Coronary artery (tissue), 2 donors: ENCODE measurements at regions not wholly inside any gene's neighbourhood (a gene's known extent, or its start where the extent isn't known, plus 50 kb on each side); places are given as distances from the start of the nearest gene placed in this dataset.

Source experiments
- DNase-seq: peaks from one replicate; pipeline ENCODE4 v3.0.0-alpha.2; 2017; ENCODE audit warnings: low spot score
- H3K27ac ChIP-seq, 2 donors: fragments of 200-600 bp; sonication (generic); one replicate each; pipeline ENCODE4 v1.5.1; 2016 to 2019
- H3K4me3 ChIP-seq: fragments of 200-600 bp; sonication (generic); 2 replicates; pipeline ENCODE4 v1.5.1; 2016; ENCODE audit warnings: mild to moderate bottlenecking, moderate library complexity
- TF ChIP-seq, protein P1 (sequence below): fragments of 200-600 bp; sonication (generic); IDR thresholded peaks from one replicate; pipeline ENCODE4 v1.5.1; 2019; ENCODE audit warnings: antibody characterized with exemption

DNA sequence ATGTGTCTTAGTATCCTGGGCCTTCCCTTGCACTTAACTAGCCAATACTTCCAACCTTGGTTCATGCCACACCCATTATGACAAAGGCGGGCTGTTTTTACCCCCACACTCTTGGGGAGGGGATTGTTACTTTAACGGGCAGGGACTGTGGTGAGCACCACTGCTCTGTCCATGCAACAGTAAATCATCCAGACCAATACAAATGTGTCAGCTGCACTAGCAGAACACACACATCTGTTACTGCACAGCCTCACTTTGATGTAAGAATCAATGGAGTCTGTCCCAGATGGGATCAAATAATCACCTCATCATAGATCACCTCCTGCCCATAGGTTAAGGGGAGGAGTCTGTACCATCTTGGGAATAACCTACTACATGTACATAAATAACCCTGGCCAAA is 58.1 kb downstream of the NPAP1 start:
- TF ChIP-seq, protein P1, sequence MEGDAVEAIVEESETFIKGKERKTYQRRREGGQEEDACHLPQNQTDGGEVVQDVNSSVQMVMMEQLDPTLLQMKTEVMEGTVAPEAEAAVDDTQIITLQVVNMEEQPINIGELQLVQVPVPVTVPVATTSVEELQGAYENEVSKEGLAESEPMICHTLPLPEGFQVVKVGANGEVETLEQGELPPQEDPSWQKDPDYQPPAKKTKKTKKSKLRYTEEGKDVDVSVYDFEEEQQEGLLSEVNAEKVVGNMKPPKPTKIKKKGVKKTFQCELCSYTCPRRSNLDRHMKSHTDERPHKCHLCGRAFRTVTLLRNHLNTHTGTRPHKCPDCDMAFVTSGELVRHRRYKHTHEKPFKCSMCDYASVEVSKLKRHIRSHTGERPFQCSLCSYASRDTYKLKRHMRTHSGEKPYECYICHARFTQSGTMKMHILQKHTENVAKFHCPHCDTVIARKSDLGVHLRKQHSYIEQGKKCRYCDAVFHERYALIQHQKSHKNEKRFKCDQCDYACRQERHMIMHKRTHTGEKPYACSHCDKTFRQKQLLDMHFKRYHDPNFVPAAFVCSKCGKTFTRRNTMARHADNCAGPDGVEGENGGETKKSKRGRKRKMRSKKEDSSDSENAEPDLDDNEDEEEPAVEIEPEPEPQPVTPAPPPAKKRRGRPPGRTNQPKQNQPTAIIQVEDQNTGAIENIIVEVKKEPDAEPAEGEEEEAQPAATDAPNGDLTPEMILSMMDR, result no peak
- Histone ChIP-seq H3K4me3 (no peak overlapping the region), H3K27ac (no peak overlapping the region)
- no peak for DNase-seq

DNA sequence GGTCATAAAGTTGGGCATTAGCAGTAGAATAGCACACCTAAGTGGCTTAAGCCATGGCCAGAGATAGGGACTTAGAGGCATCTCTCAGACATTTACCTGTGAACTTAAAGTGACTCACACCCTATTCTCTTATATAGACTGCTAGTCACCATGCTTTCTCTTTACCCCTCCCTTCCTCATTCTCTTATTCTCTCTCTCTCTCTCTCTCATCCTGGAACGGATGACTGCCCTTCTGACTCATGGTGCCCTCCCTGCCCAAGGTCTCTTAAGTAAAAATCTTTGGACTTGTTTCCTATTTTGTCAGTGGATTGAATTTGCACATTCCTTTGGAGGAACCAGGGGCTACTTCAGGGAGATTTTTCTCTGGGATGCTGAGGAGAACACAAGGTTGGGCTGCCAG is 58.8 kb downstream of the NPAP1 start:
- H3K27ac ChIP-seq, result no peak overlapping the region
- DNase-seq, result no peak
- no peak overlapping the region for H3K4me3 ChIP-seq
- TF ChIP-seq, protein P1, result no peak

- no peak for DNase-seq
- no peak overlapping the region for H3K27ac ChIP-seq
- H3K4me3 ChIP-seq, result no peak overlapping the region
- TF ChIP-seq, protein P1, result no peak
These were observed 69.7 kb downstream of the NPAP1 start for GRCh38 chr15:24745290-24745689.

DNA sequence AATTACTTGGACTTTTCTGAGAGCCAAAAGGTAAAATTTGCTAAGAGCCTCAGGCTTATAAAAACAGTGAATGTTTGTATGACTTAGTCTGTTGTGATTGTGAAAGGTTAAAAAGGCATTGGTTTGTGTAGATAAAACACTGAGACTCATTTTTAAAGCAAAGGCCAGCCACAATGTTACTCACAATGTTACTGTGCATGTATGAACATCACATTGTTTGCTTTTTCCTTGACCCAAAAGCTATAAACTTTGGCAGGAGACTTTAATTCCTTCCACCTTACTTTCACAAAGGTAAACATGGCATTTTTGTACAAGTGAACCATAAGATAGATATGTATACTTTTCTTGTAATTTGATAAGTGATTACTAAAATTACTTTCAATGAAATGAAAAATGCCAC is 70.5 kb downstream of the NPAP1 start:
- no peak overlapping the region for H3K4me3 ChIP-seq
- DNase-seq, result no peak
- TF ChIP-seq, protein P1, result no peak
- no peak overlapping the region for H3K27ac ChIP-seq

DNA sequence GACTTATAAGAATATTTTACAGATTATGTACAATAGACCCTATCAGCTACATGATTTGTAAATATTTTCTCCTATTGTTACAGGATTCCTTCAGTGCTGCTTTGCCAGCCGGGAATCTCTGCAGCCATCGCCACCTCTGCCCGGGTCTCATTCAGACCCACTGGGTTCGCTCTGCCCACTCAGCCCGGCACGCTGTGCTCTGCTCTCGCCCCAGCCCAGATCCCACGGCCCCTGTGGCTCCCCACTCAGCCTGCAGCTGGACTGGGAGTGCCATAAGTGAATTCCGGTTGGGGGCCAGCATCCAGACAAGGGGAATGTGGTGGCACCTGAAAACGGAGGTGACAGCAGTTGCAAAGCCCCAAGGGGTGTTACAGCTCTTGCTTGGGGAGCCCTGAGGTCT is 71.8 kb downstream of the NPAP1 start:
- DNase-seq, result no peak
- TF ChIP-seq, protein P1, result no peak
- no peak overlapping the region for H3K27ac ChIP-seq
- H3K4me3 ChIP-seq, result no peak overlapping the region

GRCh38 chr15:24748812-24749439 is 73.4 kb downstream of the NPAP1 start:
- DNase-seq, result no peak
- no peak overlapping the region for H3K27ac ChIP-seq
- TF ChIP-seq, protein P1, result no peak
- H3K4me3 ChIP-seq, result no peak overlapping the region

GRCh38 chr15:24752354-24752753 is 76.8 kb downstream of the NPAP1 start:
- H3K4me3 ChIP-seq, result no peak overlapping the region
- no peak overlapping the region for H3K27ac ChIP-seq
- TF ChIP-seq, protein P1, result no peak
- DNase-seq, result no peak
